Natural killer cell treated with Interleukin-12 subunit alpha and Interleukin-12 subunit beta and Interleukin-15 and Interleukin-18, amount 100 ng/mL, for 72 hours (primary cell): ENCODE measurements at regions not wholly inside any gene's neighbourhood (a gene's known extent, or its start where the extent isn't known, plus 50 kb on each side); places are given as distances from the start of the nearest gene placed in this dataset.

Experiments
- ATAC-seq, 2 donors: fragments of 150-1000 bp; cut with Tn5 transposase in 1 of 2; sonication (Bioruptor Pico), chemical (Tn5 transposase) in 1 of 2; 2 replicates each; pipeline ENCODE4 v1.10.0; 2021
- DNase-seq: peaks from one replicate; pipeline ENCODE4 v3.0.0; 2022; ENCODE audit warnings: low spot score
- H3K27ac Mint-ChIP-seq, 2 donors: 1 replicate in 1 of 2; 2 replicates in 1 of 2; pipeline ENCODE4 v1.8.0; 2022; ENCODE audit warnings: mixed read lengths in 2 of 2, mild to moderate bottlenecking in 1 of 2, moderate library complexity in 1 of 2
- H3K27me3 Mint-ChIP-seq, 2 donors: 1 replicate in 1 of 2; 2 replicates in 1 of 2; pipeline ENCODE4 v1.8.0; 2022; ENCODE audit warnings: mixed read lengths in 2 of 2
- H3K36me3 Mint-ChIP-seq: one replicate; pipeline ENCODE4 v1.8.0; 2022; ENCODE audit warnings: mixed read lengths
- H3K4me1 Mint-ChIP-seq, 2 donors: 1 replicate in 1 of 2; 2 replicates in 1 of 2; pipeline ENCODE4 v1.8.0; 2022; ENCODE audit warnings: low read depth in 2 of 2, mixed read lengths in 2 of 2, mild to moderate bottlenecking in 1 of 2
- H3K4me3 Mint-ChIP-seq: one replicate; pipeline ENCODE4 v1.8.0; 2022; ENCODE audit warnings: mixed read lengths
- H3K9me3 Mint-ChIP-seq: 2 replicates; pipeline ENCODE4 v1.8.0; 2022; ENCODE audit warnings: mixed read lengths

GRCh38 chr22:48898524-48899250, 929.0 kb downstream of the BRD1 start:
- Mint-ChIP-seq H3K4me1 (no peaks in the 10 kb centered on the region), H3K4me3 (no peak overlapping the region), H3K36me3 (no peaks in the 10 kb centered on the region), H3K27ac (no peak overlapping the region), H3K27me3 (no peaks in the 10 kb centered on the region), H3K9me3 (no peaks in the 10 kb centered on the region)
- DNase-seq (no peak), ATAC-seq (no peak)

GRCh38 chr22:48897645-48898370, 929.9 kb downstream of the BRD1 start:
- peak in 1 of 2 donors; percentile 5 for ATAC-seq
- Mint-ChIP-seq H3K4me3 (no peak overlapping the region), H3K27ac (no peak overlapping the region), H3K36me3 (no peaks in the 10 kb centered on the region), H3K9me3 (no peaks in the 10 kb centered on the region), H3K27me3 (peaks cover 0 to 2% of the 10 kb centered on the region in 2 donors), H3K4me1 (no peaks in the 10 kb centered on the region)
- no peak for DNase-seq

GRCh38 chr22:48896766-48897644, 930.7 kb downstream of the BRD1 start:
- Mint-ChIP-seq H3K4me3 (no peak overlapping the region), H3K4me1 (no peaks in the 10 kb centered on the region), H3K27me3 (peaks cover 0 to 5% of the 10 kb centered on the region in 2 donors), H3K36me3 (no peaks in the 10 kb centered on the region), H3K9me3 (no peaks in the 10 kb centered on the region), H3K27ac (no peak overlapping the region)
- ATAC-seq, result no peak
- DNase-seq, result no peak

GRCh38 chr22:48895831-48896765, 931.6 kb downstream of the BRD1 start:
- H3K9me3 Mint-ChIP-seq, result no peaks in the 10 kb centered on the region
- H3K27me3 Mint-ChIP-seq, result peaks cover 0 to 5% of the 10 kb centered on the region in 2 donors
- no peaks in the 10 kb centered on the region for H3K4me1 Mint-ChIP-seq
- H3K36me3 Mint-ChIP-seq, result no peaks in the 10 kb centered on the region
- H3K27ac Mint-ChIP-seq, result no peak overlapping the region
- H3K4me3 Mint-ChIP-seq, result no peak overlapping the region
- ATAC-seq (no peak), DNase-seq (no peak)

- no peak overlapping the region for H3K4me3 Mint-ChIP-seq
- H3K27me3 Mint-ChIP-seq, result peaks cover 0 to 5% of the 10 kb centered on the region in 2 donors
- H3K9me3 Mint-ChIP-seq, result no peaks in the 10 kb centered on the region
- H3K27ac Mint-ChIP-seq, result no peak overlapping the region
- DNase-seq, result no peak
- H3K36me3 Mint-ChIP-seq, result no peaks in the 10 kb centered on the region
- H3K4me1 Mint-ChIP-seq, result no peaks in the 10 kb centered on the region
- ATAC-seq, result no peak
These were observed 932.3 kb downstream of the BRD1 start for GRCh38 chr22:48895336-48895735.

- Mint-ChIP-seq H3K9me3 (no peaks in the 10 kb centered on the region), H3K4me1 (no peaks in the 10 kb centered on the region), H3K27ac (no peak overlapping the region), H3K27me3 (peaks cover 0 to 5% of the 10 kb centered on the region in 2 donors), H3K36me3 (no peaks in the 10 kb centered on the region), H3K4me3 (no peak overlapping the region)
- DNase-seq (no peak), ATAC-seq (no peak)
These were observed 932.8 kb downstream of the BRD1 start for GRCh38 chr22:48894804-48895250.

GRCh38 chr22:48894064-48894671, 933.5 kb downstream of the BRD1 start:
- DNase-seq, result peak; percentile 60

GRCh38 chr22:48893288-48894063, 934.2 kb downstream of the BRD1 start:
- no peaks in the 10 kb centered on the region for H3K9me3 Mint-ChIP-seq
- H3K4me3 Mint-ChIP-seq, result no peak overlapping the region
- DNase-seq (no peak), ATAC-seq (no peak)
- H3K36me3 Mint-ChIP-seq, result no peaks in the 10 kb centered on the region
- no peak overlapping the region for H3K27ac Mint-ChIP-seq
- H3K4me1 Mint-ChIP-seq, result no peaks in the 10 kb centered on the region
- H3K27me3 Mint-ChIP-seq, result peaks cover 0 to 5% of the 10 kb centered on the region in 2 donors

More at GRCh38 chr22:48894064-48894671, 933.5 kb downstream of the BRD1 start:
- H3K27me3 Mint-ChIP-seq, result peaks cover 0 to 5% of the 10 kb centered on the region in 2 donors
- H3K27ac Mint-ChIP-seq, result no peak overlapping the region
- no peak overlapping the region for H3K4me3 Mint-ChIP-seq
- H3K9me3 Mint-ChIP-seq, result no peaks in the 10 kb centered on the region
- H3K36me3 Mint-ChIP-seq, result no peaks in the 10 kb centered on the region
- peak in 1 of 2 donors; percentile 13 for ATAC-seq
- H3K4me1 Mint-ChIP-seq, result no peaks in the 10 kb centered on the region

GRCh38 chr22:48892578-48893287, 934.9 kb downstream of the BRD1 start:
- DNase-seq, result no peak

GRCh38 chr22:48891688-48892577, 935.7 kb downstream of the BRD1 start:
- Mint-ChIP-seq H3K4me3 (no peak overlapping the region), H3K36me3 (no peaks in the 10 kb centered on the region), H3K27me3 (peaks cover 0 to 5% of the 10 kb centered on the region in 2 donors), H3K4me1 (no peaks in the 10 kb centered on the region), H3K27ac (no peak overlapping the region), H3K9me3 (no peaks in the 10 kb centered on the region)
- ATAC-seq (no peak), DNase-seq (no peak)

More at GRCh38 chr22:48892578-48893287, 934.9 kb downstream of the BRD1 start:
- Mint-ChIP-seq H3K4me1 (no peaks in the 10 kb centered on the region), H3K36me3 (no peaks in the 10 kb centered on the region), H3K27me3 (peaks cover 0 to 5% of the 10 kb centered on the region in 2 donors), H3K27ac (no peak overlapping the region), H3K4me3 (no peak overlapping the region), H3K9me3 (no peaks in the 10 kb centered on the region)
- ATAC-seq, result no peak
